C4-2B (cell line): ENCODE measurements at regions not wholly inside any gene's neighbourhood (a gene's known extent, or its start where the extent isn't known, plus 50 kb on each side); places are given as distances from the start of the nearest gene placed in this dataset.

ENCODE experiments used
- CTCF ChIP-seq: fragments of 450-650 bp; conservative IDR thresholded peaks from 2 replicates; pipeline ENCODE4 v1.5.1; 2017; ENCODE audit warnings: mild to moderate bottlenecking
- ZFX ChIP-seq: fragments of 450-650 bp; IDR thresholded peaks from 2 replicates; pipeline ENCODE4 v1.6.1; 2017

- peak; percentile 29 for TF ChIP-seq CTCF
- TF ChIP-seq ZFX: no peak
Observed at GRCh38 chr4:126396703-126397102, 1081.9 kb downstream of the FAT4 start.
